GM19372 (cell line): ENCODE measurements at regions not wholly inside any gene's neighbourhood (a gene's known extent, or its start where the extent isn't known, plus 50 kb on each side); places are given as distances from the start of the nearest gene placed in this dataset.
"Not testable (repeated sequence)": the region's sequence is repeated elsewhere in the genome, so short reads cannot be mapped to it uniquely, and the experiment has no call there.

Experiments used
- ATAC-seq: cut with Tn5 transposase; IDR thresholded peaks from one replicate; pipeline ENCODE4 v1.9.1; 2021; ENCODE audit warnings: mild to moderate bottlenecking, low read depth, moderate library complexity; ENCODE audit not compliant: unreplicated experiment

- no peak for ATAC-seq
These were observed 218.1 kb upstream of the FAM78B start for GRCh38 chr1:166384948-166385347.

- ATAC-seq = no peak
These were observed 223.7 kb upstream of the FAM78B start for GRCh38 chr1:166390366-166391033.

GRCh38 chr1:166391279-166392066 lies 224.7 kb upstream of the FAM78B start:
- no peak for ATAC-seq

DNA sequence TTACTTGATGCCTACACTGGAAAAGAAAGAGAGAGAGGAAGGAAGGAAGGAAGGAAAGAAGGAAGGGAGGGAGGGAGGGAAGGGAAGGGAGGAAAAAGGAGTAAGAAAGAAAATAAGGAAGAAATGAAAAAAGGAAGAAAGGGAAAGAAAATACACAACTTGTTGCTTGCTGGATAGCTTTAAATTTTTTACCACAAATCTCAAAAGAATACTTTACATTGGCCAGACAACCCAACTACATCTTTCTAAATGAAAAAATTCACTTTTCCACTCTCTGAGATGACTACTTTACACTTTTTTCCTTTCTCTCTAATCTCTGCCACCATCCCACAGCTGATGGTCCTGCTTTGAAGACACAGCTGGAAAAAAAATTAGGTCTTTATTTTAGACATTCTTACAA lies 228.9 kb upstream of the FAM78B start:
- no peak for ATAC-seq

GRCh38 chr1:166409253-166410082 lies 242.7 kb upstream of the FAM78B start:
- not testable (repeated sequence) for ATAC-seq

- no peak for ATAC-seq
These were observed 243.2 kb upstream of the FAM78B start for GRCh38 chr1:166410083-166410385.

GRCh38 chr1:166416831-166417230 lies 250.0 kb upstream of the FAM78B start:
- ATAC-seq = not testable (repeated sequence)

GRCh38 chr1:166418344-166418933 lies 251.6 kb upstream of the FAM78B start:
- ATAC-seq = no peak

DNA sequence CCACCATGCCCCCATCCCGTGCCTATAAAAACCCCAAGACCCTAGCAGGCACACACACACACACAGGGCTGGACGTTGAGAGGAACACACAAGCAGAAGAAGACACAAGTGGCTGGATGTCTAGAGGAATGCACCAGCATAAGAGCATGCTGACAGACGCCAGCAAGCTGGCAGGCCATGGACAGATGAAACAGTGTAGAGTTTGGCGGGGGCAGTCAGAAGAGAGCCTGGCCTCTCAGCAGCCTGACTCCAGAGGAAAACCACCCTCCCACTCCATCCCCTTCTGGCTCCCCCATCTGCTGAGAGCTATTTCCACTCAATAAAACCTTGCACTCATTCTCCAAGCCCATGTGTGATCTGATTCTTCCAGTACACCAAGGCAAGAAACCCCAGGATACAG lies 255.8 kb upstream of the FAM78B start:
- ATAC-seq = not testable (repeated sequence)

DNA sequence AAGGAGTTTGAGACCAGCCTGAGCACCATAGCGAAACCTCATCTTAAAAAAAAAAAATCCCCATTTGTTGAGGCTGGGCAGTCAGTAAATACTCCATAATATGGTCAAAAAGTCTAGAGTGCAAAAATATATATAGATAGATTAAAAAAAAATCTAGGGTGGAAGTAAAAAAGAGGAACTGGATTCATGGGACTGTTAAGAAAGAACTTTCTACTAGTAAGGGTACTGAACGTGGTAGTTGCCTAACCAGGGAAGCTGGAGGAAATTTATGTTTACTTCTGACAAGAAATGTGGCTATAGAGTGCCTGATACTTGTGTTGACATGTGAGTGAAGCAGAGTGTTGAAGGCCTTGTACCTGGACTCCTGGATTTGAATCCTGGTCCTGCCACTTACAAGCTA lies 265.9 kb upstream of the FAM78B start:
- ATAC-seq = no peak

DNA sequence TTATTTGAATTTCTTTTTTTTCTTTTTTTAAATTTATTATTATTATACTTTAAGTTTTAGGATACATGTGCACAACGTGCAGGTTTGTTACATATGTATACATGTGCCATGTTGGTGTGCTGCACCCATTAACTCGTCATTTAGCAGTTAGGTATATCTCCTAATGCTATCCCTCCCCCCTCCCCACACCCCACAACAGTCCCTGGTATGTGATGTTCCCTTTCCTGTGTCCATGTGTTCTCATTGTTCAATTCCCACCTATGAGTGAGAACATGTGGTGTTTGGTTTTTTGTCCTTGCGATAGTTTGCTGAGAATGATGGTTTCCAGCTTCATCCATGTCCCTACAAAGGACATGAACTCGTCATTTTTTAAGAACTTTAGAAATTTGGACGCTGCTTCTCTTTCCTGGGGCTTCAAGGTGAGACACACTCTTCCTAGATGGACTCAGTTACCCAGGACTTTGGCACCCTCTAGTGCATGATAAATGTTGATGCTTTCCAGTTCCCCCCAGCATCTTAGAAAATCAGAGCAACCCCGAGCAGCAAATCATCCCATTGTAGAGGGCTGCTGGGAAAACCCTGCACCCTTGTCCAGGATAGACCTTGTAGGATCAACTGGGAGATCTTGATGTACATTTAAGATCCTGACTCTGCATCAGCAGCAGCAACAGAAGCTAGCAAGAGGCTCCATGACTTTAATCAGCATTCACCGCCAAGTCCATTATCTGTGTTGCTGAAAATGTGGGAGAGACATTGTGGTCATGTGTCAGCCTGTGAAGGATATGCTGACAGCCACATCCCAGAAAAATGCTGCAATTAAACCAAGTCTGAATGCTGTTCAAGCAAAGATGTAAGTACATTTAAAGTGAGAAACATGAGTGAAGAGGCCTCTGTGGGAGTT lies 266.9 kb upstream of the FAM78B start:
- not testable (repeated sequence) for ATAC-seq

DNA sequence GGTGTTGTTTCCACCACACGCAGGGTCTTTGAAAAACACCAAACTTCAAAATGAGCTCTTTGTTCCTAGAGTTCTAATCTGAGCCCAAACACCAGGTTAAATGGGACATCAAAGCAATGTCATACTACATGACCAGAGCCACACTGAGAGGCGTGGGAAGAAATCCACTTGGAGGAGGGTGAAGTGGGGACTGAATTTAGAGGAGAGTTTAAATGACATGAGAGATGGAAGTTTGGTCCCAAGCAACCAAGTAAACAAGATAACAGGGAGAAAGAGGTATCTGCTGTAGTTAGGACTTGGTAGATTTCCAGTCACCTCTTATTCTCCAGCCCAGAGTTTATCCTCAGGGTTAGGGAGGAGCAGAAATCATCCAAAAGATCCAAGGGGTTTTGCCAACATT lies 290.9 kb upstream of the FAM78B start:
- no peak for ATAC-seq

DNA sequence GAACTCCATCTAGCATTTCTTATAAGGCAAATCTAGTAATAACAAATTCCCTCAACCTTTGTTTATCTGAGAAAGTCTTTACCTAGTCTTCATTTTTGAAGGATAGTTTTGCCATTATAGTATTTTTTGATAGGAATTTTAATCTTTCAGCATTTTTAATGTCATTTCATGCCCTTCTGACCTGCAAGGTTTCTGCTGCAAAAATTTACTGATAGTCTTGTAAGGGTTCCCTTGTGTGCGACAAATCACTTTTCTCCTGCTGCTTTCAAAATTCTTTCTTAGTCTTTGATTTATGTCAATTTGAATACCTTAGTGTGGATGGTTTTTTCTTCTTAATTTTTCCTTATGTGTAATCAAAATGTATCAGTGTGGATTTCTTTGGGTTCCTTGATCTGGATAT lies 297.5 kb upstream of the FAM78B start:
- no peak for ATAC-seq

- no peak for ATAC-seq
These were observed 303.2 kb upstream of the FAM78B start for GRCh38 chr1:166470014-166470413.

GRCh38 chr1:166470441-166470840 lies 303.6 kb upstream of the FAM78B start:
- ATAC-seq = no peak

DNA sequence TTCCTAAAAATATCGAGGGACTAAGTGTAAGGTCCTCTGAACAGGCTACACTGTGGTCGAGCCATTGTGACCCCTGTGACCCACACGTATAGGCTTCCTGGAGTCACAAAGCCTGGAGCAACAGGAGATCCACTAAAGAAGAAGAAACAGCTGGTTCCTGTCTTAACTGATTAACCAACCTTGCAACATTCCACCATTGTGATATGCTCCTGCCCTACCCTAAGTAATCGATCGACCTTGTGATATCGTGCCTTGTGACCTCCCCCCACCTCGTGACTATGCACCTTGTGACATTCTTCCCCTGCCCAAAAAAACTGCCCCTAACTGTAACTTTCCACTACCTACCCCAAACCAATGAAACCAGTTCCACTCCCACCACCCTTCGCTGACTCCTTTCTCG lies 304.6 kb upstream of the FAM78B start:
- ATAC-seq = no peak

- ATAC-seq = peak; percentile 80
These were observed 312.3 kb upstream of the FAM78B start for GRCh38 chr1:166479052-166479631.

- no peak for ATAC-seq
These were observed 317.7 kb upstream of the FAM78B start for GRCh38 chr1:166484471-166484870.

DNA sequence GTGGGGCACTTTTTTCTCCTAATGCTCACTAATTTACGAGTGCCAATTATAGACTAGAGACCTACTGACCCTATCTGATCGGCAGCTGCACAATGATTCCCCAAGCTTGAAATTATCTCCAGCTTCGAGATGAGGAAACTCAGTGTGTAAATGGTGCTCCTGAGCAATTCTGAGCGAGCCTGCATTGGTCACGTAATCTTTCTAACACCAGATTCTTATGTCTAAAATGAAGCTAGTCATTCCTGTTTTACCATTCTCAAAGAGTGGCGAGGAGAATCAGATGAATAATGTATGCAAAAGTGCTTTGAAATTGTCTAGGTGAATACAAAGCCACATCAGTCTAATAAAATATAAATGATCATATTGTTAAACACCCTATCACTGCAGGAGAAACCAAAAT lies 318.1 kb upstream of the FAM78B start:
- ATAC-seq = no peak

DNA sequence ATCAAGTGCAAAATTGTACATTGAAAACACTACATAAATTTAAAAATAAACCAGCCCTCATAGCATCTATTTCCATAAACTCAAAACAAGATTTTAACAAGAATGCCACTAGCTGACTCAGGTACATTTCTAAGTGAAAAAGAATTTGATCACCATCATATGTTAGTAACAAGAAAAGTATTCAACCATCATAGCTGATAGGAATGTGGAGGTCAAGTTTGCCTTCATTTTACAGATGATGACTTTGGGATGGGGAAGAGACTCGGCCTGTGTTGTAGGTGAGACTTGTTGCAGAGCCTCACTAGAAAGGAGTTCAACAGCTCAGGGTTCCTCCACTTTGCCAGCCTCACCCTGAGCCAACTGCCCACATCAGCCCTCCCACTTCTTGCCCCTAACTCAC lies 318.8 kb upstream of the FAM78B start:
- ATAC-seq = no peak
